ENCODE measurements at regions not wholly inside any gene's neighbourhood (a gene's known extent, or its start where the extent isn't known, plus 50 kb on each side); places are given as distances from the start of the nearest gene placed in this dataset.
"Not testable (repeated sequence)": the region's sequence is repeated elsewhere in the genome, so short reads cannot be mapped to it uniquely, and the experiment has no call there.

- no peak for DNase-seq
Observed at GRCh38 chr5:116799401-116799800, 224.8 kb upstream of the SEMA6A start.

- DNase-seq, result no peak
Observed at GRCh38 chr5:116795189-116795588, 220.6 kb upstream of the SEMA6A start.

GRCh38 chr5:116789522-116789921, 214.9 kb upstream of the SEMA6A start:
- no peak for DNase-seq

GRCh38 chr5:116788851-116789403, 214.3 kb upstream of the SEMA6A start:
- no peak for DNase-seq

- no peak for DNase-seq
Observed at GRCh38 chr5:116787570-116787969, 212.9 kb upstream of the SEMA6A start.

GRCh38 chr5:116785106-116785505, 210.5 kb upstream of the SEMA6A start:
- DNase-seq, result no peak

- no peak for DNase-seq
Observed at GRCh38 chr5:116779846-116780245, 205.2 kb upstream of the SEMA6A start.

- DNase-seq, result no peak
Observed at GRCh38 chr5:116778651-116779280, 204.1 kb upstream of the SEMA6A start.

GRCh38 chr5:116778032-116778431, 203.4 kb upstream of the SEMA6A start:
- no peak for DNase-seq

- DNase-seq, result no peak
Observed at GRCh38 chr5:116773926-116774325, 199.3 kb upstream of the SEMA6A start.

GRCh38 chr5:116772806-116773205, 198.2 kb upstream of the SEMA6A start:
- DNase-seq, result no peak

- no peak for DNase-seq
Observed at GRCh38 chr5:116772152-116772501, 197.5 kb upstream of the SEMA6A start.

- no peak for DNase-seq
Observed at GRCh38 chr5:116771466-116772151, 197.0 kb upstream of the SEMA6A start.

- DNase-seq, result not testable (repeated sequence)
Observed at GRCh38 chr5:116769953-116770352, 195.3 kb upstream of the SEMA6A start.

- DNase-seq, result no peak
Observed at GRCh38 chr5:116769470-116769869, 194.8 kb upstream of the SEMA6A start.

GRCh38 chr5:116766470-116766947, 191.9 kb upstream of the SEMA6A start:
- peak; percentile 18 for DNase-seq

- peak in 1 of 2 experiments; percentile 36 for DNase-seq
Observed at GRCh38 chr5:116765441-116765840, 190.8 kb upstream of the SEMA6A start.

GRCh38 chr5:116764941-116765340, 190.3 kb upstream of the SEMA6A start:
- no peak for DNase-seq

- no peak for DNase-seq
Observed at GRCh38 chr5:116763987-116764866, 189.6 kb upstream of the SEMA6A start.

- DNase-seq, result no peak
Observed at GRCh38 chr5:116759860-116760640, 185.4 kb upstream of the SEMA6A start.

GRCh38 chr5:116757326-116757725, 182.7 kb upstream of the SEMA6A start:
- no peak for DNase-seq

GRCh38 chr5:116756531-116756930, 181.9 kb upstream of the SEMA6A start:
- no peak for DNase-seq

GRCh38 chr5:116754556-116754955, 179.9 kb upstream of the SEMA6A start:
- no peak for DNase-seq

All from SHP77 (cell line).